K562 (cell line): ENCODE measurements at regions not wholly inside any gene's neighbourhood (a gene's known extent, or its start where the extent isn't known, plus 50 kb on each side); places are given as distances from the start of the nearest gene placed in this dataset.

Source experiments
- BMI1 ChIP-seq: fragments of 150-350 bp; IDR thresholded peaks from 2 replicates; pipeline ENCODE4 v1.6.1; 2014; ENCODE audit warnings: low read length
- EZH2 ChIP-seq: IDR thresholded peaks from 2 replicates; pipeline ENCODE4 v1.6.1; 2012; ENCODE audit warnings: low read depth, mild to moderate bottlenecking, inconsistent platforms, low read length, borderline replicate concordance
- GTF2F1 ChIP-seq: IDR thresholded peaks from 2 replicates; pipeline ENCODE4 v1.6.1; 2011; ENCODE audit warnings: low read depth, low read length, improper control_type of control experiment
- POLR2A ChIP-seq: fragments of 450-650 bp; conservative IDR thresholded peaks from 2 replicates; pipeline ENCODE4 v1.6.1; 2016
- ZFX ChIP-seq: sonication (generic); formaldehyde crosslinking; IDR thresholded peaks from 2 replicates; pipeline ENCODE4 v1.8.0; 2022; ENCODE audit warnings: mild to moderate bottlenecking, missing genetic modification reagents, moderate library complexity
- ZKSCAN1 ChIP-seq: fragments of 150-350 bp; IDR thresholded peaks from 2 replicates; pipeline ENCODE4 v1.6.1; 2016; ENCODE audit warnings: low read depth, low read length
- ZNF324 ChIP-seq: fragments of 250-450 bp; sonication (Bioruptor Pico); IDR thresholded peaks from 2 replicates; pipeline ENCODE4 v1.4.0; 2020; ENCODE audit warnings: mild to moderate bottlenecking
- TF ChIP-seq, protein P1 (sequence below), 3 experiments: IDR thresholded peaks in 2 of 3; conservative IDR thresholded peaks in 1 of 3; 2 replicates each; pipeline ENCODE4 v1.5.1; 2011 to 2012; ENCODE audit warnings: low read length in 3 of 3, mild to moderate bottlenecking in 3 of 3, control low read depth in 2 of 3, improper control_type of control experiment in 1 of 3, inconsistent platforms in 1 of 3, low read depth in 1 of 3, mixed read lengths in 1 of 3, moderate library complexity in 1 of 3; ENCODE audit not compliant: insufficient read depth in 2 of 3

- TF ChIP-seq BMI1 (no peak), GTF2F1 (no peak), ZKSCAN1 (no peak), EZH2 (no peak), ZNF324 (CRISPR knock-in tag) (no peak), ZFX (no peak), POLR2A (no peak)
- TF ChIP-seq, protein P1, sequence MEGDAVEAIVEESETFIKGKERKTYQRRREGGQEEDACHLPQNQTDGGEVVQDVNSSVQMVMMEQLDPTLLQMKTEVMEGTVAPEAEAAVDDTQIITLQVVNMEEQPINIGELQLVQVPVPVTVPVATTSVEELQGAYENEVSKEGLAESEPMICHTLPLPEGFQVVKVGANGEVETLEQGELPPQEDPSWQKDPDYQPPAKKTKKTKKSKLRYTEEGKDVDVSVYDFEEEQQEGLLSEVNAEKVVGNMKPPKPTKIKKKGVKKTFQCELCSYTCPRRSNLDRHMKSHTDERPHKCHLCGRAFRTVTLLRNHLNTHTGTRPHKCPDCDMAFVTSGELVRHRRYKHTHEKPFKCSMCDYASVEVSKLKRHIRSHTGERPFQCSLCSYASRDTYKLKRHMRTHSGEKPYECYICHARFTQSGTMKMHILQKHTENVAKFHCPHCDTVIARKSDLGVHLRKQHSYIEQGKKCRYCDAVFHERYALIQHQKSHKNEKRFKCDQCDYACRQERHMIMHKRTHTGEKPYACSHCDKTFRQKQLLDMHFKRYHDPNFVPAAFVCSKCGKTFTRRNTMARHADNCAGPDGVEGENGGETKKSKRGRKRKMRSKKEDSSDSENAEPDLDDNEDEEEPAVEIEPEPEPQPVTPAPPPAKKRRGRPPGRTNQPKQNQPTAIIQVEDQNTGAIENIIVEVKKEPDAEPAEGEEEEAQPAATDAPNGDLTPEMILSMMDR (IDR thresholded peaks at IDR 0.05 in 2 of 3, conservative IDR thresholded peaks at IDR 0.05 in 1 of 3; ENCODE audit: insufficient read depth in 2 of 3, low read depth in 1 of 3, low read length in 3 of 3) = no peak
Measured at GRCh38 chr11:24108609-24109008, 388.2 kb upstream of the LUZP2 start.
